ENCODE measurements at regions not wholly inside any gene's neighbourhood (a gene's known extent, or its start where the extent isn't known, plus 50 kb on each side); places are given as distances from the start of the nearest gene placed in this dataset.

DNA sequence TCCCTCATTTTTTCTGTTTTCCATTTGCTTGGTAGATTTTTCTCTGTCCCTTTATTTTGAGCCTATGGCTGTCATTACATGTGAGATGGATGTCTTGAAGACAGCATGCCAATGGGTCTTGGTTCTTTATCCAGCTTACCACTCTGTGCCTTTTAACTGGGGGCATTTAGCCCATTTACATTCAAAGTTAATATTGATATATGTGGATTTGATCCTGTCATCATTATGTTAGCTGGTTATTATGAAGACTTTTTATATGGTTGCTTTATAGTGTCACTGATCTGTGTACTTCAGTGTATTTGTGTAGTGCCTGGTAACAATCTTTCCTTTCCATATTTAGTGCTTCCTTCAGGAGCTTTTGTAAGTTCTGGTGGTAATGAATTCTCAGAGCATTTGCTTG is 89.3 kb upstream of the UNC5B start:
- DNase-seq (ENCODE audit: low spot score) = no peak

DNA sequence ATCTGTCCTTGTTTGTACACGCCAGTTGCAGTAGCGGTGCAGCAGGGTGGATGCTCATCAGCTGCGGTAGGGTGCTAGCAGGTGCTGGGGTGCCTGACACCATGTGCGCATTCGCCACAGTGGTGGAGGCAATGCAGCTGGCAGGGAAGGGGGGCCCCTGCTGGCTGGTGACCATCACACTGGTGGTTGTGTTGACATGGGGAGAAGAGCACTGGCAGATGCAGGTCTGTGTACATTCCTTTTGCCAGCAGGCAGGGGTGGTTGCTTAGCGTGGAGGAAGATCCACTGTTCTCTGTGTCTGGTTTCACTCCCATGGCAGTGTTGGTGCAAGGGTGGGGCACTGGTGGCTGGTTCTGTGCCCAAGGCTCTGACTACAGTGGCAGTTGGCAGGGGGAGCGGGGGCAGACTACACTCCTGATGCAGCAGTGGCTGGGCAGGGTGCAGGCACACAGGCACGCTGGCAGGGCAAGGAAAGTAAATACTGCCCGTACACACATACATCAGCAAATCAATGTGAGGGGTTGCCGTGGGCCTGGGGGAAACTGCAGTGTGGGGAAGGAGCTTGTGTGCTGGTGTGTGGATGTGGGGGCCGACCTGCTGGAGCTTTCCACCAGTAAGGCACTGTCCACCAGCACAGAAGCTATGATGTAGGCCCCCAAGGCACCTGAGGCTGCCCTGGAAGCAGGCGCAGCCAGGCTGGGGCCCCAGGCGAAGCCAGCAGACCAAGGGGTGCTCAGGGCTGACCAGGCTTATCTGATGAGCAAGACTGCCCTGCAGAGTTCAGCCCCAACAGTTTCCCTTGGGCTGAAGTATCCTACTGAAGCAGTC is 87.2 kb upstream of the UNC5B start:
- DNase-seq (ENCODE audit: low spot score) = no peak

DNA sequence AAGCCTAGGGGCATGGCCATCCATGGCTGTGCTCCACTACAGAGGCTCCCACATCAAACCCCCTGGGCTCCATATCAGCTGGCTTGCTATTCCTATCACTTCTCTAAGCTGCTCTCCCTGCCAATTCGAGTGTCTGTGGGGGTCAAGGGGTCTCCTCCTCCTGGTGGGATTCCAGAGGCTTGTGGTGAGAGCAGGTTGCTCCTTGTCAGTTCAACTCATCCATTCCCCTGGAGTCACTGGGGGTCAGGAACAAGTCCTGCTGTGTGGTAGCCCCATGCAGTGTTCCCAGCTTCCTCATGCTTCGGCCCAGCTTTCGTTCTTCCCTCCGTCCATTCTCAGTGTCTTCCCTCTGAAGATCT is 86.6 kb upstream of the UNC5B start:
- DNase-seq (ENCODE audit: low spot score) = no peak

DNA sequence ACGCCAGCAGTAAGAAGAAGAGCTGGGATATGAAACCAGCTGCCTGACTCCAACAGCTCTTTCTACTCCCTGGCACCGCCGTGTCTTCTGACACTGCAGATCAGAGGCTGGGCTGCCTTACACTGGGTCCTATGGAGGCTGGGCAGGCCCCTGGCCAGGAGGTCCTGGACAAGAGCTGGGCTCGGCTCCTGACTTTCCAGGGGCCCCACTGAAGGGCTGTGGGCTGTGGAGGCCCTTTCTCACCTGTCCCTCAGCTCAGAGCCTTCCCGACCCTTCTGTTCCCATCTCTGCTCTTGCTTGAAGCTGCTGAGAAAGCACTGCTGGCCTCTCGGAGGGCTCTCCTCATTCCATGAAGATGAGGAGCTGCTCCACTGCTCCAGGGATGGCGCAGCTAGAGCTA is 85.9 kb upstream of the UNC5B start:
- no peak for DNase-seq (ENCODE audit: low spot score)

DNA sequence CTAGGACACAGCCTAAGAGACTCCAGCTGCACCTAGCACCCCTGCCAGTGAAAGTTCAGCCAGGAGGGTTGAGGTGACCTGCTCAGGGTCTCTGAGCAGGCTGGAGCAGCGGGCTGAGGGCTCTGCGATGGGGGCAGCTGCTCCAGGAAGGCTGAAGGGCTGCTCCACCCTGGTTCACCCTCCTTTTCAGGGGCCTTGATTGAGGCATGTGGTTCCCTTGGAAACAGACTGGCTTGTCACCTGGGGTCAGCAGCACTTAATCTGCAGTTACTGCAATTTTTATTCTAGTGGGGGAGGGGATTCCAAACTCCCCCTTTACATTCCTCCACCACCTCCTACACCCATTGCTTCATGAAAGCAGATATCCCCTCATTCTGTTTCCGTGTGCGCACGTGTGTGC is 85.3 kb upstream of the UNC5B start:
- no peak for DNase-seq (ENCODE audit: low spot score)

DNA sequence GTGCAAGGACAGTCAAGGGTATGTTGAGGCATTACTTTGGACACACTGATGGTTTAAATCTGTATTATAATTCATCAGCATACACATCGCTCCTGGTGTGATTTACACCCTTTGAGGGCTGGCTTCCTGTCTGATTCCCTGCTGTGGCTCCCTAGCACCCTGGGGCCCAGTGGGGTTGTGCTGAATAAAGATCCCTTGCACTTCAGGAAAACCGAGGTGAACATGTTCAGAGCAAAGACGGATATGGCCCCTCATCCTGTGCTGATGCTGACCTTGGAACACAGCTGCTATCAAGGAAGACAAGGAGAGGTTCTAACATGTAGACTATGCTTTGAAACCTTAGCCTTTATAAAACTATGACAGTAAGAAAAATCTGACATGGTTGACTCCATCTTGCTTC is 84.6 kb upstream of the UNC5B start:
- DNase-seq (ENCODE audit: low spot score) = no peak

DNA sequence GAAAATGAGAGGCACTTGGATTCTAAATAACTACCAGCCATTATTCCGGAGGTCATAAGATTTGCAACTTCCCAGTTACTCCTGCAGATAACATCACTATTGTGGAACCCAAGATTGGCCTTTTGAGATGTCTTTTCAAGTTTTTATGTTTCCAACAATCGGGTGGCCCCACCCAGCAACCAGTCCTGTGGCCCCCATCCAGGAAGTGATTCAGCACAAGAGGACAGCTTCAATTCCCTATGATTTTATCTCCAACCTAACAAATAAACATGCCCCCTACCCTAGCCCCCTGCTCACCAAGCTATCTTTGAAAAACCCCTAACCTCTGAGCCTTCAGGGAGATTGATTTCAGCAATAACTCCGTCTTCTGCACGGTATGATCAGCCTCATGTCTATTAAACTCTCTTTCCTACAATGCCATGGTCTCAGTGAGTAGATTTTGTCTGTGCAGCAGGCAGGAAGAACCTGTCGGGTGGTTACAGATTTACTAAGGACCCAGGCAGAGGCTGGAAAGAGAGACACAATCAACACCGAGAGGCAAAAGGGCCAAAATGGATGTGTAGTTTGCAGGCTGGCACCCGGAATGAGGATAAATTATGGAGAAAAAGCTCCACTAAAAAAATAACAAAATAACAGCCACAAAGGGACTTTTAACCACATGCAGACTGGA is 83.9 kb upstream of the UNC5B start:
- DNase-seq (ENCODE audit: low spot score) = no peak

DNA sequence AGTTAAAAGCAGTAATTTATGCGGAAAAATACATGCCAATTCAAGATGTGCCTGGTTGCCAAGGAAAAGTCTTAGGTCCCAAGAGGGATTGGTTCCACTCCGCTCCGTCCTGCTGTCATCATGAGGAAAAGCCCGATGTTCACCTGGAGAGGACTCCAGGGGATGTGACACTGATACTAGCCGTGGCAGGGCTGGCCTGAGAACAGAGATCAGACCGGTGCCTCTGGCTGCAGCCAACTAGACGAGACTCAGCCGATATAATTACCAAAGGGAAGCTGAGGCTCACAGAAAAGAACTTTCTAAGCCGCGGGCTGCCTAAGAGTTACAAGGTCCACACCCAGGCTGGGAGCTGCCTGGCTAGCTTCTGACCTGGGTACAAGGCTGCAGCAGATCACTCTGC is 81.3 kb upstream of the UNC5B start:
- DNase-seq (ENCODE audit: low spot score) = no peak

DNA sequence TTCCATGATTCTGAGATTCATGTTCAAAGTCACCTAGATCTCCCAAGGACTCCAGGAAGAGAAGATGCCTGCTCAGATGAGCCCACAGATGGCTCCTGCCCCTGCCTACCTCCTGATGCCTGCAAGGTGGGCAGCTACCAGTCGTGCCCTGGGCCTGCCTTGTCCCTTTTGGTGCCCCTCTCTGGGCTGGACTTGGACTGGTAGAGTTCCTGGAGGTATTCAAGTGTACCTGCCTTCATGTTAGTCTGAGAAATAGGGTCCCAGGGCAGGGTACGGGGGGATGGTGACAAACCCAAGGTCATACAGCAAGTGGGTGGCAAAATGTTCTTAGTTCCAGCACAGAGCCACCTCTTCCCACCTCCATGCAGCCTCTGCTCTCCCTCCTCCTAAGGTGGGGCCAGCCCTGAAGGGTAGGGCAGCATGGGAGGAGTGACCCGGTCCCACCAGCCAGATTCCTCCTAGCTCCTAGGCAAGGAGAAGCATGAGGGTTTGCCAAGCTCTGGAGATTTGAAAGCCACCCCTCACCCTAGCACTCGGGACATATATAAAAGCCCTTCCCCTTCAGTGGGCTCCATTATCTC is 80.8 kb upstream of the UNC5B start:
- DNase-seq (ENCODE audit: low spot score) = no peak

DNA sequence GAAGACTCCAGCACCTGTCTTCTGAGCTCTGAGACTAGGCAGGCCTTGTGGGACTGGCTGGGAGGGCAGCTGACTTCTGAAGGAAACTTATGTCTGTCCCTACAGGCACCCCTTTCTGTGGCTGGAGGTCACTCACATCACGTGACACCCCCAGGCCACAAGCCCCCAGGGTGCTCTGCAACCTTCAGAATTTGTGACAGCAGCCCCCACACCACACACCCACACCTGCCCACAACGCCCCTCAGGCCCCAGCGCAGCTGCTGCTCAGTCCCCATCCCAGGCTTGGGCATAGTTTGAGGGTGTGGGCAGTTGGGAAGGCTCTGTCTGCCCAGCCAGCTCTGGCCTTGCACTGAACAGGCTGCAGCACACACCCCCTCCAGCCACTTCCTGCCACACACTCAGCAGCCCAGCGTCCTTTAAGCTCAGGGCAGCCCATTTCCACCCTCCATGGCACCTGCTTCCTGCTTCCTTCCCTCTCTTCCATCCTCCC is 80.0 kb upstream of the UNC5B start:
- DNase-seq (ENCODE audit: low spot score) = no peak

DNA sequence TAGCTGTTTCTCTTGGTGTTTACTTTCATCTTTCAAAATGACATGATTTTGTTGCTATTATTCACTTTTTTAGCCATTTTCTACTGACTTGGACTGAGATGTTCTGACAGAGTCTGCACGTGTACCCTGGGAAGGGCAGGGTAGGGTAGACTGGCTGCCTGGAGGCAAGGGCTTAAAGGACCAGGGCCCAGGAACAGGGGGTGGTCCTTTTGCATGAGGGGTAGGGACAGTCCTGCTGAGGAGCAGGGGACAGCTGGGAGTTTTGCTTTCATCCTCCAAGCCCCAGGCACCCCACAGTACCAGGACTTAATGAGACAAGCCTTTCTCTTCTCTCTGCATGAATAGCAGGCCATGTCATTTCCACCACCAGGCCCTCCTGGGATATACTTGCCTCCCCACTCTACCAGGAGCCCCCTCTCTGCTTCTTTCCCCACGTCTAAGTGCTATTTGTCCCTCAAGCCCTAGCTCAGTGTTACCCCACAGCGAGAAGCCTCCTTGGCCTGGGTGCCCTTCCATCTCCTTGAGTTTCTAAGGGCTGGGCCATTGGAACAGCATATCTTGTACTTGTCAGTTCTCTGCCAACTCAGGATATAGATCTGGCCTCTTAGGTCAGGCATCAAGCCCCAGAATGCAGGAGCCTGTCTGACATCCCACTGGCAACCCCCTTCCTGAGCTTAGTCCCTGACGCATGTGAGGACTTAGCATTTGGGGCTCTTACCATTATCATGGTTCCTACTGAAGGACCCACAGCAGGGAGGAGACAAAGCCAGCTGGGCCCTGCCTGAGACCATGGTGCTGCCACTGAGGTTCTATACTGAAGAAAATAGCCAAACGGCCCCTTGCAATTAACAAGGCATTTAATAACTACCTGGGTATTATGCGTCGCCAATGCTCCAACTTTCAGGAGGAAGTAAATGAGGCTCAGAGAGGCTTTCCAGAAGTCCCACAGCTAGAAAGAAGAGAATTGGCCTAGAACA is 78.4 kb upstream of the UNC5B start:
- no peak for DNase-seq (ENCODE audit: low spot score)

DNA sequence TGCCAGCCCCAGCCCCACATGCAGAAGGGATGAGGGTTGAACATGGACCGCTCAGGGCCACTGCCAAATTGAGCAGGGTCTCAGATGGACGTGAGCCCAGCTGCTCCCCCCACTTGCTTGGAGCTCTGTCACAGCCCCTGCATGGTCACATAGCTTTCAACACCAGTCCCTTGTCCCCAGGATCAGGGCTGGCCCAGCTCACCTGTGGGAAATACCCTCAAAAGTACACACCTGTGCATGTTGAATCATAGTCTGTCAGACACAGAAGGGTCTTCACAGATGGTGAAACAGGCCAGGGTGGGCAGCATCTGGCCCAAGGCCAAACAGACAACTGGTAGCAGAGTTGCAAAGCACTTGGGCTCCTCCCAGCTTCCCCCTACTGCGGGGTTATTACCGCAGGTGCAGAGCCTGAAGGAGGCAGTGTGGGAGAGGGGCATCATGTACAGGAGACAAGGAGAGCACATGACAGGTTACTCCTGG is 77.6 kb upstream of the UNC5B start:
- no peak for DNase-seq (ENCODE audit: low spot score)

DNA sequence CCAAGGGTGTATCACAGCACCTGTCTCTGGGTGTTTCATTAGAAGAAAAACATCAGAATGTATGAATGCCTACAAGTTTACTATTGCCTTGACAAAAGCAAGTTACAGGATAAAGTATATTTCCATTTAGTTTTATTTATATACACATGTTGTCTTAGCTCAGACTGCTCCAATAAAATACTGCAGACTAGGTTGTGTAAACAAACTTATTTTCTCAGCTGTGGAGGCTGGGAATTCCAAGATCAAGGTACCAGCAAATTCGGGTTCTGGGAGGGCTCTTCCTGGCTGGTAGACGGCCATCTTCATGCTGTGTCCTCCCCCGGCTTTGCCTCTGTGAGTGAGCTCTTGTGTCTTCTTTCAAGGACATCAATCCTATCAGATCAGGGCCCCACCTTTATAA is 77.1 kb upstream of the UNC5B start:
- DNase-seq (ENCODE audit: low spot score) = no peak

DNA sequence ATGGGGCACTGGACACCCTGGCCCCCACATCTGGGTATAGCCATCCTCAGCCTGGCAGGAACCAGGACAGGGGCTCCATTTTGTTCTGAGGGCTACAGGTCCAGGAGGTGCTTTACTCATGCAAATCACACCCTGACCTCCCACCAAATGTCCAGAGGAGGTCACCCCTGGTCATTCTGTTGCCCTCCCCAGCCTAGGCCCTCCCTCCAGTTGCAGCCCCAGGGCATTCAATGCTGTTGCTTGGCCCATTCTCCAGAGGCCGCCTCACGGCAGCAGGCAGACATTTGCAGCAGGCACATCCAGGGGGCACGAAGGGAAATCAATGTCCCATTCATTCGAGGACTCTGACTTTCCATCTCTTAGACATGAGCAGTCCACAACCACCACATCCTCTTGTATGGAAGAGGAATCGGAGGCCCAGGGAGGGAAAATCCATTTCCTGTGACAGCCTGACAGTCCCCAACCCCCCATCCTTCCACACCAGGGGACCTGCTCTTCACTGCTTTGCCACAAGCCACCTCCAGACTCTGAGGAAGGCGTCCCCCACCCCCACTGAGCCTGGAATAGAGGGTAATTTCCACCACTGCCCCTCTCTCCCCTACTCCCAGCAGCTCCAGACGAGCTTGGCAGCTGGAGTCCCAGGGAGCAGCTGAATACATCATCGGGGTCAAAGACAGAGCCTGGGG is 76.2 kb upstream of the UNC5B start:
- DNase-seq (ENCODE audit: low spot score) = no peak

DNA sequence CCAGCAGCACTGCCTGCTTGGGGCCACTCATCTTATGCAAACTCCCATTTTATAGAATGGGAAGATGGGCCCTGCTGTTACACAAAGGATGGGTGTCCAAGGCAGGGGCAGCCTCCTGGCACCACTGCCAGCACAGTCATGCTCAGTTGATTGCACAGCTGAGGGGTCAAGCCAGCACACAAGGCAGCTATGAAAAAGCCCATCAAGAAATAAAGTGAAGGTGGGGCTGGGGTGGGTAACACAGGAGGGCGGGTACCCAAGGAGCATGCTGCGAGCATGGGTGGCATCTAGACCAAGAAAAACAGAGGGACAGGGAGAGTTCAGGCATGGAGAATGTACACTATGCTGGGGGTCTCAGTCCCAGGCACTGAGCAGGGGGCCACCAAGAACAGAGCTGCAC is 74.7 kb upstream of the UNC5B start:
- DNase-seq (ENCODE audit: low spot score) = no peak

DNA sequence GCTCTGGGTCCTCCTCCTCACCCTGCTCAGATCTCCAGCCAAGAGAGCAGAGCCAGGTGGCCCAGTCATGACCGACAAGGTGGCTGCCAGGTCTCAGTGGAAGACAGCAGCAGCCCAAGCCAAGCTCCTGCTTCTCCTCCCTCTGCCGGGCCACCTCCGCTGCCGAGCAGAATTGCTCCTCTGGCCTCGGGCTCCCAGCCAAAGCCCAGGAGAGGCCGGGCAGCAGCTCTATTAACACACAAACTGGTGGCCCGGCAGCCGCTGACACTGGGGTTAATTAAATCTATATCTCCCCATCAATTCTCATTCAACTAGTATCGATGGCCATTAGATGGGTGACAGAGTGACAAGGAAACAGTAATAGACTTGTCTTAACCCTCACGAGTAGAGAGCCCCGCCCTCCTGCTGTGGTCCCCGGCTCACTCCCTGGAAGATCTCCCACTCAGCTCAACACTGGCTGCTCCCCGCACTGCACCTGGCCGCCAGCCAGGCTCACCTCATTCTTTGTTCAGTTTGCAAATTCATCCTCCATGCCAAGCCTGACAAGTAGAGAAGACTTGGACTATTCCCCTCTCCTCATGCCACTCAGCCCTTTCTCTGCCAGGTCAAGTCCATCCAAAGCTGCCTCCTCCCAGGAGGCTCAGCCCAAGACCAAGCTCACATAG is 74.1 kb upstream of the UNC5B start:
- DNase-seq (ENCODE audit: low spot score) = no peak

DNA sequence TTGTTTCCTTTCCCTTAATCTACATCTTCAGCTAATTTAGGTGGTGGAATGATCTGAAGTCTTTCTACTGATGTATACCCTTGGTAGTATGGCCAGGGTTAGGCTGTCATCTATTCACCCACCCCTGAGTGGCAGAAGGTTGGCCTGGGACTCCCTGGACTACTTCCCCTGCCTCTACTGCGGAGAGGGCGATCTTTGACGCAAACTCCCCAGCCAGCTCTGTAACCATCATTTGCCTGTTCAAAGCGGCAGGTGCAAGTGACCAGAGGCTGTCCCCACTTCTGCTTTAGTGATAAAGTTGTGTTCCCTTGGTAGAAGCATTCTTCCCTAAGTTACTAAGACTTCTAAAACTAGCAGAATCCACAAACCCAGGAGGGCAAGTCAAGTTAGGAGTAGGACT is 70.8 kb upstream of the UNC5B start:
- no peak for DNase-seq (ENCODE audit: low spot score)

DNA sequence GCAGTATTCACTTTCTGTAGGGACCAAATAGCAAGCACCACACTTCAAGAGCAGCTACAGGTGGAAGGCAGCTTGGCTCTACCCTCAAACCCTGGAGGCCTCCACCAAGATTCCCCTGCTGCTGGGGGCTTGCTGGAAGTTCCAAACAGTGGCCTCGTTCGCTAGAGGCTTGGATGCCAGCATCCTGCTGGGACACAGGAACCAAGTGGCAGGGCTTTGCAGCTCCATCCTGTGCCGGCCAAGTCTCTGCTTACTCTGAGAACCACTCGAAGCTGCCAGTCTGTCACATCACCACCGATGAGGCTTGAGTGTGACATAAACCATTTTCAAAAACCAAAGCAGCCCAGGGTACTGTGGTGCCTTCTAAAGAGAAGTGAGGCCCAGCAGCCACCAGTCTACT is 69.2 kb upstream of the UNC5B start:
- no peak for DNase-seq (ENCODE audit: low spot score)

DNA sequence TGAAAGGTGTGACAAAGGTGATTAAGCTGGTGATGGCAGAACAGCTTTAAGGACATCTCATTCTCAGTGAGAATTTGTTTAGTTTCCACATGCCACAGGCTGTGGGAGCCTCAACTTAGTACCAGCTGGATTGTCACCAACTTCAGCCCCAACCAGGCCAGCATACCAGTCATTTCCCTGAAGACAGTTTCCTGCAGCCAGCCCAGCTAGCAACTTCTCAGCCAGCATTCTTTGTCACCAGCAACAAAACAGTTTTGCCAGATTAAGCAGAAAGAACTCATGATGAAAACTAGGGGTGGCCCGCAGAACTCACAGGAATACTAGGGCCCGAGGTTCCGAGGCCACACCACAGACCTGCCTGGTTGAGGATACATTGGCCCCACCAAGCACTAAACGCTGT is 68.8 kb upstream of the UNC5B start:
- no peak for DNase-seq (ENCODE audit: low spot score)

DNA sequence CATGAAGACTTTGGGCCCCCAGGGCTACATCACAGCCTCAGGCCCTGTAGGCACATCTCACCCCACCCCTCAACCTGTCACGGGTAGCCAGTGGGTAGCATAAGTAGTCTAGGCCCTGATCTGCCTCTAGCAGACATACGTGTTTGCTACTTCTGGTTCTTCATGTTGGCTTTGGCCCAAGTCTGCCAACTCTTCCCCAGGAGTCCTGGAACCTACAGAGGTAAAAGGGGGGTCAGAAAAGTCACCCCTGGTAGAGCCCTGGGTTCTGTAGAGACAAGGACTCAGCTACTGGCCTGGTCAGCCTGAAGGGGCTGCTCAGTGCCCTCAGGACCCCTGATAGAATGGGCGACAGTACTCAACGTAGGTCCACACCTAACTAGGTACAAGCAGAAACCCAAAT is 67.5 kb upstream of the UNC5B start:
- DNase-seq (ENCODE audit: low spot score) = no peak

DNA sequence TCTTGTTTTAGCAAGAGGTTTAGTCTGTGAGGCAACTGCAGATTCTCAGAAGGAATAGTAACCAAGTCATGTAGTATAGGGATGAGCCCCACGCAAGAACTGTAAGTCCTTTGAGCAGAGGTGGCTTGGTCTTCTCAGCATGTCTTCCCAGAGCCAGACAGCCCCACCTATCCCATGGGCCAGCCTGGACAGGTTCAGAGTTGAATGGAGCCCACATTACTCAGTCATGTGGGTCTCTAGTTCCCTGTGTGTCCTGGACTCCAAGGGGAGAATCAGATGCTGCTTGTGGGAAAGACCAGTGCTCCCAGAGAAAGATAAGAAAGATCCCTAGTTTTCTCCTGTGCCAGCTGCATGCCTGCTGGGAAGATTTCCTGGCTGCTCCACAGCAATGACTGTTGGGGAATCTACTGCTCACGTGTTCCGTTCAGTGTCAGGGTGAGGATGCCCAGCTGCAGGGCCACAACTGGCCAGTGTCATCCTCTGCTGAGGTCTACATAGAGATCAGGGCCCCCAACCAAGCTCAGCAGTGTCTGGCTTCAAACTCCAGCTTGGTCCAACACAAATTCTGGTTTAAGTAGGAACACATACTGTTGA is 66.9 kb upstream of the UNC5B start:
- no peak for DNase-seq (ENCODE audit: low spot score)
